ENCODE measurements at regions not wholly inside any gene's neighbourhood (a gene's known extent, or its start where the extent isn't known, plus 50 kb on each side); places are given as distances from the start of the nearest gene placed in this dataset.

GRCh38 chr21:15522148-15522547, 207.6 kb upstream of the USP25 start:
- TF ChIP-seq CTCF (conservative IDR thresholded peaks at IDR 0.05; ENCODE audit: low read length) = no peak
- no peak for TF ChIP-seq EZH2phosphoT487 (IDR thresholded peaks at IDR 0.05; ENCODE audit: borderline replicate concordance)
